Glutamatergic neuron (in vitro differentiated cells): ENCODE measurements at regions not wholly inside any gene's neighbourhood (a gene's known extent, or its start where the extent isn't known, plus 50 kb on each side); places are given as distances from the start of the nearest gene placed in this dataset.
"Not testable (repeated sequence)": the region's sequence is repeated elsewhere in the genome, so short reads cannot be mapped to it uniquely, and the experiment has no call there.

Source experiments
- DNase-seq: peaks from one replicate; pipeline ENCODE4 v3.0.0; 2022
- H3K27ac Mint-ChIP-seq: one replicate; pipeline ENCODE4 v1.8.0; 2020; ENCODE audit warnings: mild to moderate bottlenecking, mixed read lengths, inconsistent platforms; ENCODE audit not compliant: unreplicated experiment
- H3K27me3 Mint-ChIP-seq: one replicate; pipeline ENCODE4 v1.8.0; 2020; ENCODE audit warnings: mild to moderate bottlenecking, moderate library complexity, mixed read lengths, inconsistent platforms; ENCODE audit not compliant: unreplicated experiment
- H3K36me3 Mint-ChIP-seq: one replicate; pipeline ENCODE4 v1.8.0; 2020; ENCODE audit warnings: mild to moderate bottlenecking, mixed read lengths, inconsistent platforms; ENCODE audit not compliant: unreplicated experiment
- H3K4me1 Mint-ChIP-seq: one replicate; pipeline ENCODE4 v1.8.0; 2020; ENCODE audit warnings: mild to moderate bottlenecking, low read depth, mixed read lengths, inconsistent platforms; ENCODE audit not compliant: unreplicated experiment
- H3K4me3 Mint-ChIP-seq: one replicate; pipeline ENCODE4 v1.8.0; 2020; ENCODE audit warnings: mild to moderate bottlenecking, mixed read lengths, inconsistent platforms; ENCODE audit not compliant: unreplicated experiment
- H3K9me3 Mint-ChIP-seq: one replicate; pipeline ENCODE4 v1.8.0; 2020; ENCODE audit warnings: mild to moderate bottlenecking, moderate library complexity, mixed read lengths, inconsistent platforms; ENCODE audit not compliant: unreplicated experiment
- TF ChIP-seq, protein P1 (sequence below): fragments of 200-600 bp; sonication (generic); IDR thresholded peaks from one replicate; pipeline ENCODE4 v1.5.0; 2021; ENCODE audit not compliant: partially characterized antibody, unreplicated experiment

DNA sequence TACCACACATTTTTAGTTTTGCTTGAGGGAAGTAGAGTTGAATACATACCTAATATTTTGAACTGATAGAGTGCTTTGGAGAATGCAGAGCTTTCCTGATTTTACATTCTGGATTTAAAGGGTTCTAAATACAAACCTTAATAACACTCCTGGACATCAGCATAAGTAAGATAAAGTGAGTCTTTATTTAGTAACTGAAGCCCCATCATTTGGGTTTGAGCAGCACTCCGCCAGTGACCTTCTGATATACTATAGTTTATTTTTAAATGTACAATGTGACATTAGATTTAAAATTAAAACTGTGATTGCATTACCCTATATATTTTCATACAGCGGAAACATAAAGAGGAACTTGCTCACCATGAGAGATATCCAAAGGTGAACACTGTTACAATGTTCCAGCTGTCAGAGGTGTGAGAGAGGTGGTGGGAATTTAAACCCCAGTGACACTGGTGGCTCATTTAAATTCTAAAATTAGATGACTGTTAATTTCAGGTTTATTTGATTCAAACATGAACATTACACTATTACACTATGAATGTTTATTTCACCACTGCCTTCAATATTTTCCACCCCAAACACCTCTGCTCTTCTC, 203.0 kb upstream of the PCSK5 start:
- Mint-ChIP-seq H3K36me3 (no peaks in the 10 kb centered on the region), H3K27me3 (no peaks in the 10 kb centered on the region), H3K4me1 (peaks cover 2% of the 10 kb centered on the region), H3K27ac (no peak overlapping the region), H3K9me3 (no peaks in the 10 kb centered on the region), H3K4me3 (no peak overlapping the region)
- no peak for DNase-seq
- TF ChIP-seq, protein P1, sequence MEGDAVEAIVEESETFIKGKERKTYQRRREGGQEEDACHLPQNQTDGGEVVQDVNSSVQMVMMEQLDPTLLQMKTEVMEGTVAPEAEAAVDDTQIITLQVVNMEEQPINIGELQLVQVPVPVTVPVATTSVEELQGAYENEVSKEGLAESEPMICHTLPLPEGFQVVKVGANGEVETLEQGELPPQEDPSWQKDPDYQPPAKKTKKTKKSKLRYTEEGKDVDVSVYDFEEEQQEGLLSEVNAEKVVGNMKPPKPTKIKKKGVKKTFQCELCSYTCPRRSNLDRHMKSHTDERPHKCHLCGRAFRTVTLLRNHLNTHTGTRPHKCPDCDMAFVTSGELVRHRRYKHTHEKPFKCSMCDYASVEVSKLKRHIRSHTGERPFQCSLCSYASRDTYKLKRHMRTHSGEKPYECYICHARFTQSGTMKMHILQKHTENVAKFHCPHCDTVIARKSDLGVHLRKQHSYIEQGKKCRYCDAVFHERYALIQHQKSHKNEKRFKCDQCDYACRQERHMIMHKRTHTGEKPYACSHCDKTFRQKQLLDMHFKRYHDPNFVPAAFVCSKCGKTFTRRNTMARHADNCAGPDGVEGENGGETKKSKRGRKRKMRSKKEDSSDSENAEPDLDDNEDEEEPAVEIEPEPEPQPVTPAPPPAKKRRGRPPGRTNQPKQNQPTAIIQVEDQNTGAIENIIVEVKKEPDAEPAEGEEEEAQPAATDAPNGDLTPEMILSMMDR: no peak

DNA sequence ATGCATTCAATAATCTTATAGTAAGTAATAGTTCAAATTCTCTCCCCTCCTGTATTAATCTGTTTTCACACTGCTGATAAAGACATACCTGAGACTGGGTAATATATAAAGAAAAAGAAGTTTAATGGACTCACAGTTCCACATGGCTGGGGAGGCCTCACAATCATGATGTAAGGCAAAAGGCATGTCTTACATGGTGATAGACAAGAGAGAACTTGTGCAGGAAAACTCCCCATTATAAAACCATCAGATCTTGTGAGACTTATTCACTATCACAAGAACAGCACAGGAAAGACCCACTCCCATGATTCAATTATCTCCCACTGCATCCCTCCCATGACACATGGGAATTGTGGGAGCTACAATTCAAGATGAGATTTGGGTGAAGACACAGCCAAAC, 199.9 kb upstream of the PCSK5 start:
- not testable (repeated sequence) for H3K27me3 Mint-ChIP-seq, DNase-seq, H3K27ac Mint-ChIP-seq, H3K4me3 Mint-ChIP-seq, H3K9me3 Mint-ChIP-seq, H3K4me1 Mint-ChIP-seq, H3K36me3 Mint-ChIP-seq

DNA sequence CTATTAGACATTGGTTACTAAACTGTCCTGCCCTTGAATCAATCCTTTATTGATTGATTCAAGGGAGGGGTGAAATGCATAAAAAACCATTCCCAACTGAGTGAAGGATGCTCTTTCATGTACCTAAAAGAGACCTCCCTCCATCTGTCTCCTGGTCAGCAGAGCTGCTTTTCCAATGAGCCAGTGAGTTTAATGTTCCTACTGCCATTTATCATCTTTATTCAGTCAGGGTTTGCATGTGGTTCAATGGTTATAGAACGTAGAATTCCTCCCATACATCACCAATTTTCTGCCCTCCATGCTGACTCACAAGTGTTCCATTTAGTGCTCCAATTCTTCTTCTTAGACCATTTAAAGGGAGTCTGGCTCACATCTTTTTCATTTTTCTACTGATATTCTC, 199.1 kb upstream of the PCSK5 start:
- H3K4me1 Mint-ChIP-seq: peaks cover 2% of the 10 kb centered on the region
- H3K27ac Mint-ChIP-seq: no peak overlapping the region
- no peak for DNase-seq
- H3K36me3 Mint-ChIP-seq: no peaks in the 10 kb centered on the region
- no peaks in the 10 kb centered on the region for H3K27me3 Mint-ChIP-seq
- TF ChIP-seq, protein P1: no peak
- H3K9me3 Mint-ChIP-seq: no peaks in the 10 kb centered on the region
- no peak overlapping the region for H3K4me3 Mint-ChIP-seq

DNA sequence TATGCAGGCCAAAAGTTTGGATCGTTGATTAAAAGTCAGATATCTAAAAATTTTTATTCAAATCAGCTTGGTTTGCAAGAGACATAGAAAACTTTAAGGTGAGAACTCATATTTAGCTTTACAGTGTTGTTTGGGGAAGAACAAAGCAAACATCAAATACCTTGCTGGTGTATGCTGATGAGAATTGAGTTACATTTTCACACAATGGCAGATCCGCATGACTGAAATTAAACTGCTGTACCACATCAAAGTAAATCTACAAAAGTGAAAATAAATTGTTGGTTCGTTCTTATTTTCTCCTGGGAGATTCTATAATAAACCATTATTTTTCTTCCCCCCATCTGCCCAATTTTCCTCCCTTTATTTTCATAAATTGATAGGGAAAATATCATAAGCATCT, 198.2 kb upstream of the PCSK5 start:
- no peak for DNase-seq
- Mint-ChIP-seq H3K4me3 (no peak overlapping the region), H3K36me3 (no peaks in the 10 kb centered on the region), H3K27ac (no peak overlapping the region), H3K27me3 (no peaks in the 10 kb centered on the region), H3K9me3 (no peaks in the 10 kb centered on the region), H3K4me1 (peaks cover 2% of the 10 kb centered on the region)
- TF ChIP-seq, protein P1: no peak

DNA sequence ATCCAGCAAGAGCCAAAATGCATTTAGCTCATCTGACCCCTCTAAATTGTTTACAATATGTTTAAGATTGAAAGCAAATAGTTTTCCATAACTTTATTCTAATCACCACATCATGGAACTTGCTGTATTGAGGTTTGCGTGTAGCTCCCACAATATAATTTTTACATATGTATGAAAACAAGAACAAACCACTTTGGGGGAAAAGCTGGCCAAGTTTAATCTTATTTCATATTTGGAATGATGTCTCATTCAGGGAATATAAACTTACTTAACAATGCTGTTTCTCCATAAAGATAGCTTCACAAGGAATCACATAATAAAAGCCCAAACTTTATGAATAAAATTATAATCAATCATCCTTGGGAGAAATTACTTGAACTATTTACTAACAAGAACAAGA, 194.6 kb upstream of the PCSK5 start:
- TF ChIP-seq, protein P1: no peak
- Mint-ChIP-seq H3K9me3 (no peaks in the 10 kb centered on the region), H3K4me3 (no peak overlapping the region), H3K4me1 (peaks cover 2% of the 10 kb centered on the region), H3K27ac (no peak overlapping the region), H3K27me3 (no peaks in the 10 kb centered on the region), H3K36me3 (no peaks in the 10 kb centered on the region)
- no peak for DNase-seq
